ENCODE measurements at regions not wholly inside any gene's neighbourhood (a gene's known extent, or its start where the extent isn't known, plus 50 kb on each side); places are given as distances from the start of the nearest gene placed in this dataset.

- Mint-ChIP-seq H3K27ac (ENCODE audit: unreplicated experiment) (no peak overlapping the region), H3K9me3 (ENCODE audit: low read depth) (no peaks in the 10 kb centered on the region), H3K4me3 (ENCODE audit: unreplicated experiment) (no peak overlapping the region), H3K4me1 (ENCODE audit: low read depth) (peaks cover 8% of the 10 kb centered on the region), H3K36me3 (ENCODE audit: low read depth) (no peaks in the 10 kb centered on the region), H3K27me3 (ENCODE audit: low read depth) (no peaks in the 10 kb centered on the region)
- no peak for DNase-seq (ENCODE audit: low spot score)
- no peak for TF ChIP-seq CTCF (IDR thresholded peaks at IDR 0.05)
These were observed 91.5 kb upstream of the CCBE1 start for GRCh38 chr18:59788791-59789106.

GRCh38 chr18:59787998-59788790, 91.0 kb upstream of the CCBE1 start:
- Mint-ChIP-seq H3K4me1 (ENCODE audit: low read depth) (peaks cover 10% of the 10 kb centered on the region), H3K36me3 (ENCODE audit: low read depth) (no peaks in the 10 kb centered on the region), H3K4me3 (ENCODE audit: unreplicated experiment) (no peak overlapping the region), H3K27ac (ENCODE audit: unreplicated experiment) (peak overlapping the region; percentile 42), H3K27me3 (ENCODE audit: low read depth) (no peaks in the 10 kb centered on the region), H3K9me3 (ENCODE audit: low read depth) (no peaks in the 10 kb centered on the region)
- no peak for DNase-seq (ENCODE audit: low spot score)
- no peak for TF ChIP-seq CTCF (IDR thresholded peaks at IDR 0.05)

GRCh38 chr18:59784694-59785093, 87.5 kb upstream of the CCBE1 start:
- no peak for DNase-seq (ENCODE audit: low spot score)
- no peaks in the 10 kb centered on the region for H3K36me3 Mint-ChIP-seq (ENCODE audit: low read depth)
- H3K4me1 Mint-ChIP-seq (ENCODE audit: low read depth) = peaks cover 21% of the 10 kb centered on the region
- TF ChIP-seq CTCF (IDR thresholded peaks at IDR 0.05) = no peak
- no peak overlapping the region for H3K4me3 Mint-ChIP-seq (ENCODE audit: unreplicated experiment)
- no peaks in the 10 kb centered on the region for H3K9me3 Mint-ChIP-seq (ENCODE audit: low read depth)
- H3K27me3 Mint-ChIP-seq (ENCODE audit: low read depth) = no peaks in the 10 kb centered on the region
- no peak overlapping the region for H3K27ac Mint-ChIP-seq (ENCODE audit: unreplicated experiment)

GRCh38 chr18:59783138-59783537, 85.9 kb upstream of the CCBE1 start:
- Mint-ChIP-seq H3K4me3 (ENCODE audit: unreplicated experiment) (no peak overlapping the region), H3K4me1 (ENCODE audit: low read depth) (peaks cover 17% of the 10 kb centered on the region), H3K27ac (ENCODE audit: unreplicated experiment) (no peak overlapping the region), H3K9me3 (ENCODE audit: low read depth) (no peaks in the 10 kb centered on the region), H3K36me3 (ENCODE audit: low read depth) (no peaks in the 10 kb centered on the region), H3K27me3 (ENCODE audit: low read depth) (no peaks in the 10 kb centered on the region)
- no peak for DNase-seq (ENCODE audit: low spot score)
- TF ChIP-seq CTCF (IDR thresholded peaks at IDR 0.05) = peak; percentile 84

GRCh38 chr18:59779979-59780378, 82.8 kb upstream of the CCBE1 start:
- H3K4me1 Mint-ChIP-seq (ENCODE audit: low read depth) = peaks cover 13% of the 10 kb centered on the region
- H3K4me3 Mint-ChIP-seq (ENCODE audit: unreplicated experiment) = no peak overlapping the region
- H3K27me3 Mint-ChIP-seq (ENCODE audit: low read depth) = peaks cover 2% of the 10 kb centered on the region
- H3K36me3 Mint-ChIP-seq (ENCODE audit: low read depth) = peaks cover 2% of the 10 kb centered on the region
- no peak overlapping the region for H3K27ac Mint-ChIP-seq (ENCODE audit: unreplicated experiment)
- DNase-seq (ENCODE audit: low spot score) = no peak
- H3K9me3 Mint-ChIP-seq (ENCODE audit: low read depth) = peaks cover 7% of the 10 kb centered on the region
- TF ChIP-seq CTCF (IDR thresholded peaks at IDR 0.05) = no peak
